ENCODE measurements at regions not wholly inside any gene's neighbourhood (a gene's known extent, or its start where the extent isn't known, plus 50 kb on each side); places are given as distances from the start of the nearest gene placed in this dataset.

- no peaks in the 10 kb centered on the region for H3K9me3 ChIP-seq (ENCODE audit: control insufficient read depth, low read depth, low read length)
- H3K4me3 ChIP-seq (ENCODE audit: control insufficient read depth in 2 of 3, extremely low read depth in 1 of 3, insufficient read depth in 2 of 3, low read depth in 1 of 3, low read length in 3 of 3), result no peak overlapping the region
- DNase-seq (ENCODE audit: low read depth, low spot score), result no peak
- no peaks in the 10 kb centered on the region for H3K79me2 ChIP-seq (ENCODE audit: control insufficient read depth, insufficient read depth, low read length)
- H3K4me1 ChIP-seq (ENCODE audit: control insufficient read depth, extremely low read depth, insufficient read depth, low read length), result no peaks in the 10 kb centered on the region
- dilution Hi-C loops (cut with MboI; ENCODE audit: extremely low pct_ligation_motif_present, low sequenced_read_pairs), result no loop called here
- no peak overlapping the region for H3K4me2 ChIP-seq (ENCODE audit: control insufficient read depth, extremely low read depth, insufficient read depth, low read depth, low read length)
- H3K27ac ChIP-seq (ENCODE audit: control insufficient read depth, insufficient read depth, low read length), result no peak overlapping the region
- H2AFZ ChIP-seq (ENCODE audit: control insufficient read depth, low read length), result no peak overlapping the region
- H3K27me3 ChIP-seq (ENCODE audit: control insufficient read depth, extremely low read depth, insufficient read depth, low read length), result no peaks in the 10 kb centered on the region
- TF ChIP-seq CTCF (optimal IDR thresholded peaks at IDR 0.05 in 1 of 3, IDR thresholded peaks at IDR 0.05 in 1 of 3, conservative IDR thresholded peaks at IDR 0.05 in 1 of 3; ENCODE audit: extremely low read depth in 1 of 3, insufficient read depth in 2 of 3, low read length in 3 of 3) (no peak), EZH2 (IDR thresholded peaks at IDR 0.05; ENCODE audit: low read length) (no peak)
- FAIRE-seq, result no peak
- H3K9ac ChIP-seq (ENCODE audit: control insufficient read depth, extremely low read depth, insufficient read depth, low read length), result no peak overlapping the region
- H3K9me1 ChIP-seq (ENCODE audit: control insufficient read depth, extremely low read depth, insufficient read depth, low read length), result no peaks in the 10 kb centered on the region
- no peaks in the 10 kb centered on the region for H3K36me3 ChIP-seq (ENCODE audit: control insufficient read depth in 2 of 2, extremely low read depth in 1 of 2, insufficient read depth in 2 of 2, low read length in 2 of 2)
- H4K20me1 ChIP-seq (ENCODE audit: control insufficient read depth, extremely low read depth, insufficient read depth, low read length), result no peaks in the 10 kb centered on the region
Measured at GRCh38 chr4:12961713-12962112, 522.4 kb downstream of the RAB28 start.

- Histone ChIP-seq H2AFZ (ENCODE audit: control insufficient read depth, low read length) (no peak overlapping the region), H3K4me1 (ENCODE audit: control insufficient read depth, extremely low read depth, insufficient read depth, low read length) (no peaks in the 10 kb centered on the region), H3K4me3 (ENCODE audit: control insufficient read depth in 2 of 3, extremely low read depth in 1 of 3, insufficient read depth in 2 of 3, low read depth in 1 of 3, low read length in 3 of 3) (no peak overlapping the region), H3K79me2 (ENCODE audit: control insufficient read depth, insufficient read depth, low read length) (no peaks in the 10 kb centered on the region), H3K4me2 (ENCODE audit: control insufficient read depth, extremely low read depth, insufficient read depth, low read depth, low read length) (no peak overlapping the region), H3K9ac (ENCODE audit: control insufficient read depth, extremely low read depth, insufficient read depth, low read length) (no peak overlapping the region), H3K9me3 (ENCODE audit: control insufficient read depth, low read depth, low read length) (no peaks in the 10 kb centered on the region), H3K36me3 (ENCODE audit: control insufficient read depth in 2 of 2, extremely low read depth in 1 of 2, insufficient read depth in 2 of 2, low read length in 2 of 2) (no peaks in the 10 kb centered on the region), H4K20me1 (ENCODE audit: control insufficient read depth, extremely low read depth, insufficient read depth, low read length) (no peaks in the 10 kb centered on the region), H3K27me3 (ENCODE audit: control insufficient read depth, extremely low read depth, insufficient read depth, low read length) (no peaks in the 10 kb centered on the region), H3K27ac (ENCODE audit: control insufficient read depth, insufficient read depth, low read length) (no peak overlapping the region), H3K9me1 (ENCODE audit: control insufficient read depth, extremely low read depth, insufficient read depth, low read length) (no peaks in the 10 kb centered on the region)
- FAIRE-seq, result no peak
- DNase-seq (ENCODE audit: low read depth, low spot score), result no peak
- dilution Hi-C loops (cut with MboI; ENCODE audit: extremely low pct_ligation_motif_present, low sequenced_read_pairs), result no loop called here
- no peak for TF ChIP-seq EZH2 (IDR thresholded peaks at IDR 0.05; ENCODE audit: low read length)
- no peak for TF ChIP-seq CTCF (optimal IDR thresholded peaks at IDR 0.05 in 1 of 3, IDR thresholded peaks at IDR 0.05 in 1 of 3, conservative IDR thresholded peaks at IDR 0.05 in 1 of 3; ENCODE audit: extremely low read depth in 1 of 3, insufficient read depth in 2 of 3, low read length in 3 of 3)
Measured at GRCh38 chr4:12958436-12958835, 525.7 kb downstream of the RAB28 start.

Measured in keratinocyte (primary cell).